Chondrocyte (in vitro differentiated cells): ENCODE measurements at regions not wholly inside any gene's neighbourhood (a gene's known extent, or its start where the extent isn't known, plus 50 kb on each side); places are given as distances from the start of the nearest gene placed in this dataset.

Source experiments
- DNase-seq: peaks from one replicate; pipeline ENCODE4 v3.0.0; 2021; ENCODE audit warnings: mixed read lengths, low spot score
- H3K27ac Mint-ChIP-seq: one replicate; pipeline ENCODE4 v1.8.0; 2021; ENCODE audit warnings: mild to moderate bottlenecking, moderate library complexity, mixed read lengths; ENCODE audit not compliant: unreplicated experiment
- H3K27me3 Mint-ChIP-seq: 2 replicates; pipeline ENCODE4 v1.8.0; 2021; ENCODE audit warnings: low read depth, mixed read lengths
- H3K36me3 Mint-ChIP-seq: 2 replicates; pipeline ENCODE4 v1.8.0; 2021; ENCODE audit warnings: low read depth, mixed read lengths
- H3K4me1 Mint-ChIP-seq: 2 replicates; pipeline ENCODE4 v1.8.0; 2021; ENCODE audit warnings: low read depth, mild to moderate bottlenecking, mixed read lengths
- H3K4me3 Mint-ChIP-seq: one replicate; pipeline ENCODE4 v1.8.0; 2021; ENCODE audit warnings: mild to moderate bottlenecking, moderate library complexity, mixed read lengths; ENCODE audit not compliant: unreplicated experiment
- H3K9me3 Mint-ChIP-seq: 2 replicates; pipeline ENCODE4 v1.8.0; 2021; ENCODE audit warnings: low read depth, mixed read lengths
- TF ChIP-seq, protein P1 (sequence below): fragments of 200-600 bp; sonication (generic); IDR thresholded peaks from 2 replicates; pipeline ENCODE4 v1.5.0; 2021; ENCODE audit warnings: antibody characterized with exemption, mild to moderate bottlenecking, moderate library complexity

- no peaks in the 10 kb centered on the region for H3K9me3 Mint-ChIP-seq
- H3K36me3 Mint-ChIP-seq = no peaks in the 10 kb centered on the region
- H3K4me3 Mint-ChIP-seq = no peak overlapping the region
- TF ChIP-seq, protein P1, sequence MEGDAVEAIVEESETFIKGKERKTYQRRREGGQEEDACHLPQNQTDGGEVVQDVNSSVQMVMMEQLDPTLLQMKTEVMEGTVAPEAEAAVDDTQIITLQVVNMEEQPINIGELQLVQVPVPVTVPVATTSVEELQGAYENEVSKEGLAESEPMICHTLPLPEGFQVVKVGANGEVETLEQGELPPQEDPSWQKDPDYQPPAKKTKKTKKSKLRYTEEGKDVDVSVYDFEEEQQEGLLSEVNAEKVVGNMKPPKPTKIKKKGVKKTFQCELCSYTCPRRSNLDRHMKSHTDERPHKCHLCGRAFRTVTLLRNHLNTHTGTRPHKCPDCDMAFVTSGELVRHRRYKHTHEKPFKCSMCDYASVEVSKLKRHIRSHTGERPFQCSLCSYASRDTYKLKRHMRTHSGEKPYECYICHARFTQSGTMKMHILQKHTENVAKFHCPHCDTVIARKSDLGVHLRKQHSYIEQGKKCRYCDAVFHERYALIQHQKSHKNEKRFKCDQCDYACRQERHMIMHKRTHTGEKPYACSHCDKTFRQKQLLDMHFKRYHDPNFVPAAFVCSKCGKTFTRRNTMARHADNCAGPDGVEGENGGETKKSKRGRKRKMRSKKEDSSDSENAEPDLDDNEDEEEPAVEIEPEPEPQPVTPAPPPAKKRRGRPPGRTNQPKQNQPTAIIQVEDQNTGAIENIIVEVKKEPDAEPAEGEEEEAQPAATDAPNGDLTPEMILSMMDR = no peak
- no peaks in the 10 kb centered on the region for H3K27me3 Mint-ChIP-seq
- no peak overlapping the region for H3K27ac Mint-ChIP-seq
- no peak for DNase-seq
- H3K4me1 Mint-ChIP-seq = no peaks in the 10 kb centered on the region
Measured at GRCh38 chr3:5035113-5035512, 55.9 kb downstream of the BHLHE40 start.

GRCh38 chr3:5035692-5036391, 56.6 kb downstream of the BHLHE40 start:
- Mint-ChIP-seq H3K27me3 (no peaks in the 10 kb centered on the region), H3K4me1 (no peaks in the 10 kb centered on the region), H3K27ac (no peak overlapping the region), H3K4me3 (no peak overlapping the region), H3K9me3 (no peaks in the 10 kb centered on the region), H3K36me3 (no peaks in the 10 kb centered on the region)
- TF ChIP-seq, protein P1 = no peak
- no peak for DNase-seq

- TF ChIP-seq, protein P1 = no peak
- H3K27me3 Mint-ChIP-seq = no peaks in the 10 kb centered on the region
- H3K4me3 Mint-ChIP-seq = no peak overlapping the region
- H3K4me1 Mint-ChIP-seq = no peaks in the 10 kb centered on the region
- H3K36me3 Mint-ChIP-seq = no peaks in the 10 kb centered on the region
- no peaks in the 10 kb centered on the region for H3K9me3 Mint-ChIP-seq
- no peak for DNase-seq
- no peak overlapping the region for H3K27ac Mint-ChIP-seq
Measured at GRCh38 chr3:5036392-5036766, 57.1 kb downstream of the BHLHE40 start.

DNA sequence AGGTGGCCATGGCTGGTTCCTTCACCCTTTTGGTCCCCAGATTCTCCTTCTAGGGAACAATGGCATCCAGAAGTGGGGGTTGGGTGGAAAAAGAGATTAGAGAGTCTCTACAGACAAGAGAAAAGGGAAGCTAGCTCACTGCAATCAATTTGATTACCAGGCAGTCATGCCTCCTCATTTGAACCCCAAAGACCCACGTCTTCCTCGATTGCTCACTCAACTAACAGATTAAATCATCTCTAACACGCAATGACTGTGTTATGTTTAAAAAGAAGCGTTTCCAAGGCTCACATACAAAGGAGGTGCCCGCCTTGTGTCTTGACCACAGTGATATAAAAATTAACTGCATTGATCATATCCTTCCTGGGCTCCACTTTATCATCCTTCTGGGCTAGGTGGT, 57.6 kb downstream of the BHLHE40 start:
- no peaks in the 10 kb centered on the region for H3K4me1 Mint-ChIP-seq
- DNase-seq = no peak
- H3K27ac Mint-ChIP-seq = no peak overlapping the region
- no peak overlapping the region for H3K4me3 Mint-ChIP-seq
- TF ChIP-seq, protein P1 = no peak
- H3K27me3 Mint-ChIP-seq = no peaks in the 10 kb centered on the region
- H3K9me3 Mint-ChIP-seq = no peaks in the 10 kb centered on the region
- H3K36me3 Mint-ChIP-seq = no peaks in the 10 kb centered on the region

- Mint-ChIP-seq H3K27me3 (no peaks in the 10 kb centered on the region), H3K36me3 (no peaks in the 10 kb centered on the region), H3K9me3 (no peaks in the 10 kb centered on the region), H3K4me3 (no peak overlapping the region), H3K27ac (no peak overlapping the region), H3K4me1 (no peaks in the 10 kb centered on the region)
- TF ChIP-seq, protein P1 = no peak
- no peak for DNase-seq
Measured at GRCh38 chr3:5039585-5039984, 60.3 kb downstream of the BHLHE40 start.
